ENCODE measurements at regions not wholly inside any gene's neighbourhood (a gene's known extent, or its start where the extent isn't known, plus 50 kb on each side); places are given as distances from the start of the nearest gene placed in this dataset.
"Not testable (repeated sequence)": the region's sequence is repeated elsewhere in the genome, so short reads cannot be mapped to it uniquely, and the experiment has no call there.

GRCh38 chr2:176929387-176929786 lies 283.2 kb upstream of the HNRNPA3 start:
- DNase-seq = not testable (repeated sequence)

GRCh38 chr2:176931588-176932563 lies 280.7 kb upstream of the HNRNPA3 start:
- peak; percentile 28 for DNase-seq

GRCh38 chr2:176934131-176934530 lies 278.5 kb upstream of the HNRNPA3 start:
- no peak for DNase-seq

- DNase-seq = peak; percentile 61
Measured at GRCh38 chr2:176934869-176935415, 277.7 kb upstream of the HNRNPA3 start.

- no peak for DNase-seq
Measured at GRCh38 chr2:176935543-176936102, 277.0 kb upstream of the HNRNPA3 start.

- DNase-seq = no peak
Measured at GRCh38 chr2:176936410-176936809, 276.2 kb upstream of the HNRNPA3 start.

- no peak for DNase-seq
Measured at GRCh38 chr2:176944998-176945397, 267.6 kb upstream of the HNRNPA3 start.

- DNase-seq = no peak
Measured at GRCh38 chr2:176947754-176948153, 264.8 kb upstream of the HNRNPA3 start.

- DNase-seq = not testable (repeated sequence)
Measured at GRCh38 chr2:176951218-176951617, 261.4 kb upstream of the HNRNPA3 start.

GRCh38 chr2:176956791-176957190 lies 255.8 kb upstream of the HNRNPA3 start:
- no peak for DNase-seq

GRCh38 chr2:176959614-176960013 lies 253.0 kb upstream of the HNRNPA3 start:
- DNase-seq = peak; percentile 24

- DNase-seq = no peak
Measured at GRCh38 chr2:176960061-176960460, 252.5 kb upstream of the HNRNPA3 start.

- no peak for DNase-seq
Measured at GRCh38 chr2:176960736-176961520, 251.7 kb upstream of the HNRNPA3 start.

- no peak for DNase-seq
Measured at GRCh38 chr2:176961775-176962619, 250.6 kb upstream of the HNRNPA3 start.

- DNase-seq = no peak
Measured at GRCh38 chr2:176963568-176964287, 248.9 kb upstream of the HNRNPA3 start.

GRCh38 chr2:176967911-176968450 lies 244.6 kb upstream of the HNRNPA3 start:
- DNase-seq = no peak

- no peak for DNase-seq
Measured at GRCh38 chr2:176969642-176970359, 242.8 kb upstream of the HNRNPA3 start.

GRCh38 chr2:176976736-176977685 lies 235.6 kb upstream of the HNRNPA3 start:
- DNase-seq = peak; percentile 10

- no peak for DNase-seq
Measured at GRCh38 chr2:176978921-176979320, 233.7 kb upstream of the HNRNPA3 start.
